ENCODE measurements at regions not wholly inside any gene's neighbourhood (a gene's known extent, or its start where the extent isn't known, plus 50 kb on each side); places are given as distances from the start of the nearest gene placed in this dataset.

DNA sequence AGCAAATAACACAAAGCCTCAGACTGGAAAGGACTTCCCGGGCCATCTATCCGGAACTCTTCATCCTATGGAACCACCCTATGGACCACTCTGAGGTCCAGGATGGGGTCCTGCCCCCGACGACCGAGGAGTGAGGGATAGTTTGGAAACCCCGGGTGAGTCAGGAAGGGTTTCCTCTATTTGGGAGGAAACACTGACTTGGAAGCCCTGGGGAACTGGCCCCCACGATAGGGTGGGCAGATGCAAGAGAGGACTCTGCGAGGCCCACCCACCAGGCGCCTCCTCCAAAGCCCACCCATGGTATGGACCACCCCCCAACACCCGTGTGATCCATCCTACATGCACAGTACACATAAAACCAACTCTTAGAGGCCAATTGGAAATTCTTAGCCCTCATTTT lies 69.4 kb downstream of the CPN2 start:
- TF ChIP-seq YY1 (IDR thresholded peaks at IDR 0.05; ENCODE audit: insufficient read depth, insufficient read length) (no peak), ZNF274 (IDR thresholded peaks at IDR 0.05; ENCODE audit: low read depth, low read length) (no peak)
